ENCODE measurements at regions not wholly inside any gene's neighbourhood (a gene's known extent, or its start where the extent isn't known, plus 50 kb on each side); places are given as distances from the start of the nearest gene placed in this dataset.
"Not testable (repeated sequence)": the region's sequence is repeated elsewhere in the genome, so short reads cannot be mapped to it uniquely, and the experiment has no call there.

DNA sequence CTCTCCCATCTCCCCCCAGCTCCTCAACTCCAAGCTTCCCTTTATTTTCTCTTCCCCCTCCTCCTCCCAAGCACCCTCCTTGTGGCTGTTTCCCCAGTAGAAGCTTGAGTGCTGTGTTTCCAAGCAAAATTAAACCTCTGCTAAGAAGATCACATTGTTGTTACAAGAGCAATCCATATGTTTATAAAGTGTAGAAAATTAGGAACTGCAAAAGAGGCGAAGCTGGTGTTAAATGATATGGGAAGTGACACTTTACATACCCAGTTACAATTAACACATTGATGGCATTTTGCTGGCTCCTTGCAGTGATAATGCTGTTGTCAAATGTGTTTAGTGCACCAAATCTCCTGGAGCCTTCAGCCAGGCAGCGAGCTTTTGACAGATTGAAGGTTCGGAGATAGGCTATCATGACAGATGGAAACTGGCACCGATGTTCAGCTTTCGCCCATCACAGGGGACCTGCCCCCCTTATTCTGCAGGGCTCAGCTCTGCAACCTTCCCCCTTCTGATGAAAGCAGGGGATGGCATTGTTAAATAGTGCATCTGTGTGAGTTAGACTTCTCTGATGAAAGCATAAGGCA, 259.8 kb upstream of the ATP5MC3 start:
- in situ Hi-C loops (cut with HindIII; ENCODE audit: low pct_unique_long_range_greater_than_20kb, low sequenced_read_pairs), result no loop called here
- no peak for TF ChIP-seq JUND (IDR thresholded peaks at IDR 0.05; ENCODE audit: low read depth)
- DNase-seq (ENCODE audit: low read depth in 1 of 2, low spot score in 1 of 2), result no peak

- in situ Hi-C loops (cut with HindIII; ENCODE audit: low pct_unique_long_range_greater_than_20kb, low sequenced_read_pairs), result no loop called here
- DNase-seq (ENCODE audit: low read depth in 1 of 2, low spot score in 1 of 2), result no peak
- TF ChIP-seq JUND (IDR thresholded peaks at IDR 0.05; ENCODE audit: low read depth), result no peak
Measured at GRCh38 chr2:175439416-175439815, 257.9 kb upstream of the ATP5MC3 start.

- in situ Hi-C loops (cut with HindIII; ENCODE audit: low pct_unique_long_range_greater_than_20kb, low sequenced_read_pairs), result no loop called here
- DNase-seq (ENCODE audit: low read depth in 1 of 2, low spot score in 1 of 2), result no peak
- no peak for TF ChIP-seq JUND (IDR thresholded peaks at IDR 0.05; ENCODE audit: low read depth)
Measured at GRCh38 chr2:175437167-175437566, 255.7 kb upstream of the ATP5MC3 start.

- TF ChIP-seq JUND (IDR thresholded peaks at IDR 0.05; ENCODE audit: low read depth), result no peak
- no peak for DNase-seq (ENCODE audit: low read depth in 1 of 2, low spot score in 1 of 2)
- in situ Hi-C loops (cut with HindIII; ENCODE audit: low pct_unique_long_range_greater_than_20kb, low sequenced_read_pairs), result no loop called here
Measured at GRCh38 chr2:175436076-175436475, 254.6 kb upstream of the ATP5MC3 start.

DNA sequence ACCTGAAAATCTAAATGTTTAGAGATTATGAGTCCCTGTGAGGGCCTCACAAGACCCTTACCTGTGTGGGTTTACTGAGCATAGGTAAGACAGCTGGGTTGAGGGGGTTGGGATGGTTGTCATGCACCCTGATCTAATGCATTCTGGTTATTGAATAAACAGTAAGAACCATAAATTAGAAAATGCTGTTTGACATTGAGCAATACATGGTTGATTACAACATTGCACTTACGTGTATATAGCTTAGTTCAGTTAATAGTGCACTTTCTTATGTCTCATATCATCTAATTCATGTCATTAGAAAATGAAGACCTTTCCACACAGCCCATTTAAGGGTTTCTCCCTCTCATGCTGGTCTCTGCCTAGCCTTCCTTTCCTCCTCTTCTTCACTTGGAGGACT, 253.5 kb upstream of the ATP5MC3 start:
- in situ Hi-C loops (cut with HindIII; ENCODE audit: low pct_unique_long_range_greater_than_20kb, low sequenced_read_pairs), result no loop called here
- TF ChIP-seq JUND (IDR thresholded peaks at IDR 0.05; ENCODE audit: low read depth), result no peak
- DNase-seq (ENCODE audit: low read depth in 1 of 2, low spot score in 1 of 2), result no peak

GRCh38 chr2:175432793-175433192, 251.3 kb upstream of the ATP5MC3 start:
- TF ChIP-seq JUND (IDR thresholded peaks at IDR 0.05; ENCODE audit: low read depth), result no peak
- no peak for DNase-seq (ENCODE audit: low read depth in 1 of 2, low spot score in 1 of 2)
- in situ Hi-C loops (cut with HindIII; ENCODE audit: low pct_unique_long_range_greater_than_20kb, low sequenced_read_pairs), result no loop called here

- no peak for TF ChIP-seq JUND (IDR thresholded peaks at IDR 0.05; ENCODE audit: low read depth)
- DNase-seq (ENCODE audit: low read depth in 1 of 2, low spot score in 1 of 2), result no peak
- in situ Hi-C loops (cut with HindIII; ENCODE audit: low pct_unique_long_range_greater_than_20kb, low sequenced_read_pairs), result no loop called here
Measured at GRCh38 chr2:175432021-175432420, 250.5 kb upstream of the ATP5MC3 start.

- DNase-seq (ENCODE audit: low read depth in 1 of 2, low spot score in 1 of 2), result no peak
- in situ Hi-C loops (cut with HindIII; ENCODE audit: low pct_unique_long_range_greater_than_20kb, low sequenced_read_pairs), result no loop called here
- TF ChIP-seq JUND (IDR thresholded peaks at IDR 0.05; ENCODE audit: low read depth), result no peak
Measured at GRCh38 chr2:175431101-175431946, 249.8 kb upstream of the ATP5MC3 start.

- DNase-seq (ENCODE audit: low read depth in 1 of 2, low spot score in 1 of 2), result no peak
- in situ Hi-C loops (cut with HindIII; ENCODE audit: low pct_unique_long_range_greater_than_20kb, low sequenced_read_pairs), result no loop called here
Measured at GRCh38 chr2:175430236-175430635, 248.7 kb upstream of the ATP5MC3 start.

GRCh38 chr2:175418224-175418835, 236.8 kb upstream of the ATP5MC3 start:
- no peak for DNase-seq (ENCODE audit: low read depth in 1 of 2, low spot score in 1 of 2)
- in situ Hi-C loops (cut with HindIII; ENCODE audit: low pct_unique_long_range_greater_than_20kb, low sequenced_read_pairs), result no loop called here
- TF ChIP-seq JUND (IDR thresholded peaks at IDR 0.05; ENCODE audit: low read depth), result no peak

More at GRCh38 chr2:175430236-175430635, 248.7 kb upstream of the ATP5MC3 start:
- no peak for TF ChIP-seq JUND (IDR thresholded peaks at IDR 0.05; ENCODE audit: low read depth)

DNA sequence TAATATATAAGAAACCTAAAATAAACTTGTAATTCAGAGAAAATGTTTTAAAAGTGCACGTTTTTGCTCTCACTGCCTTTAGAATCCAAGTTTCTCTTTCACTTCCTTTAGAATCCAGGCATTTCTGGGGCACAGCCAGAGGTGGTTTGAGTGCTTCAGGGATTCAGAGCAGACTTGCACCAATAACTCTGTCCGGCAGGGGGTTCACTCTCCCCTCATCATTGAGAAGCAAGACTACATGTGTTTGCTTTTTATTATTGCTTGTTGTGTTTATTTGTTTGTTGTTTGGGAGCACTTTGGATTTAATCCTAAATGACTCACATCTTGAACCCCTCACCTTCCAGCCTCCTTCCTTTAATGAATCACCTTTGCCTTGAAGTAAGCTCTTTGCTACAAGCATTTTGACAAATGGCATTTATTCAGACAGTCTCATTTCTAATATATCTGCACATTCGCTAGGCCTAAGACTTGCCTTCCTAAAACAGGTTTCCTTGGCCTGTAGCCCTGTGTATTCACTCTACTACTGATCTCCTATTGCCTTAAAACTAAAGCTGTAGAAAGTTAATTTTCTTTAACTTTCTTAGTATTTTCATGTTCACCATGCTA, 233.5 kb upstream of the ATP5MC3 start:
- no peak for TF ChIP-seq JUND (IDR thresholded peaks at IDR 0.05; ENCODE audit: low read depth)
- in situ Hi-C loops (cut with HindIII; ENCODE audit: low pct_unique_long_range_greater_than_20kb, low sequenced_read_pairs), result no loop called here
- peak; percentile 32 to 82 for DNase-seq (ENCODE audit: low read depth in 1 of 2, low spot score in 1 of 2)

DNA sequence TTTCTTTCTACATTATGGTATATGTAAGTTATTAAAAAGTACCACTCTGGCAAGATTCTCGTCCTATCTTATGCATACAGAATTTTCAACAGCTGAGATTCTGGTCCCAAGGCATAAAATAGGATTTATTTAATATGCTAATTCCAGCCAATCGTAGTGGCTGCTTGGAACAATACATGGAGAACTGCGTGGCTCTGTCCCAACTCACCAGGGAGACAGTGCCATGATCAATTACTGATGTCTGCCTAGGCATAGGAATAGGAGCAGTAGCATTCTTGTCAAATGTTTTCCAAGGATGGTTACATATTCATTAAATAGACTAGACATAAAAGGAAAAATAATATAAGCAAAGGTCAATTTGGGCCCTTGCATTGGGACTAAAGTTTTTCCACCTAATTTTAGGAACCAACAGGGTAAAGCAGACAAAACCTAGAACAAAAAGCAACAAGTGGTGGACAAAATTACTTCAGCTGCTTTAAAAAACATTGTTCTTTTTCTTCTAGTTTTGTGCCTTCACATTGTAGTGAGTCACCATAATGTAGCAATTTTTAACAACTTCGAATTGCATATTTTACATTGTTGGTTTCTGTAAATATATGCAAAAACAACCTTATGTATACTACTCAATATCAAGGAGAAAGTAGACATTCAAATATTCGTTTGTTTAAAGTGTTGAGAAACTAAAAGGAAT, 232.8 kb upstream of the ATP5MC3 start:
- TF ChIP-seq JUND (IDR thresholded peaks at IDR 0.05; ENCODE audit: low read depth), result no peak
- in situ Hi-C loops (cut with HindIII; ENCODE audit: low pct_unique_long_range_greater_than_20kb, low sequenced_read_pairs), result no loop called here
- no peak for DNase-seq (ENCODE audit: low read depth in 1 of 2, low spot score in 1 of 2)

DNA sequence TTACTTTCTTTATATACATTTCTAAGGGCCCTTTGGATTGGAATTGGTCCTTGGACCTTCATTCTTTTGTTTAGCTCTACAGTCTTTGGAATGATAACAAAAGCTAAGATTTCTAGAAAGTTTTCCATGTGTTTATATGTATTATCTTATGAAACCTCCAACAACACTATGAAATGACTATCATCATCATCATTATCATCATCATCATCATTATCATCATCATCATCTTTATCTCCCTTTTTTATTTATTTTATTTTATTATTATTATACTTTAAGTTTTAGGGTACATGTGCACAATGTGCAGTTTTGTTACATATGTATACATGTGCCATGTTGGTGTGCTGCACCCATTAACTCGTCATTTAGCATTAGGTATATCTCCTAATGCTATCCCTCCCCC, 229.4 kb upstream of the ATP5MC3 start:
- DNase-seq (ENCODE audit: low read depth in 1 of 2, low spot score in 1 of 2); in situ Hi-C loops (cut with HindIII; ENCODE audit: low pct_unique_long_range_greater_than_20kb, low sequenced_read_pairs): not testable (repeated sequence)

All from T47D (cell line).